H1 (cell line): ENCODE measurements at regions not wholly inside any gene's neighbourhood (a gene's known extent, or its start where the extent isn't known, plus 50 kb on each side); places are given as distances from the start of the nearest gene placed in this dataset.

Source experiments
- CTCF ChIA-PET: fragments of 300-600 bp; sonication (Branson Sonifier 250); formaldehyde crosslinking; loops from one replicate; lab custom pipeline; 2021; ENCODE audit not compliant: partially characterized antibody; lab: Charles Lee
- POLR2A ChIA-PET: fragments of 300-600 bp; sonication (Branson Sonifier 250); formaldehyde crosslinking; loops from one replicate; lab custom pipeline; 2021; ENCODE audit warnings: inconsistent platforms; ENCODE audit not compliant: partially characterized antibody; lab: Charles Lee
- DNase-seq, 2 experiments: peaks; one replicate each; pipeline versions ENCODE4 v3.0.0 to v3.0.0-alpha.2; 2010 to 2022; ENCODE audit warnings: low spot score in 2 of 2, low read depth in 1 of 2, mixed read lengths in 1 of 2
- FAIRE-seq: peaks from 2 replicates; lab custom pipeline; 2011; peaks lifted over from hg19 to GRCh38; lab: Jason Lieb, UNC
- H2AFZ ChIP-seq: 2 replicates; pipeline ENCODE4 v1.8.1; 2012; ENCODE audit warnings: low read length, inconsistent platforms
- H2AK5ac ChIP-seq: 2 replicates; pipeline ENCODE4 v1.6.1; 2013; ENCODE audit warnings: low read depth, low read length
- H2BK120ac ChIP-seq: replicated peaks from 2 replicates; pipeline ENCODE3; 2013; ENCODE audit warnings: low read depth, low read length, inconsistent platforms
- H2BK12ac ChIP-seq: 2 replicates; pipeline ENCODE4 v1.6.1; 2013; ENCODE audit warnings: low read depth, low read length
- H2BK15ac ChIP-seq: 2 replicates; pipeline ENCODE4 v1.6.1; 2013; ENCODE audit warnings: low read length
- H2BK20ac ChIP-seq: 2 replicates; pipeline ENCODE4 v1.6.1; 2013; ENCODE audit warnings: low read length
- H2BK5ac ChIP-seq: 2 replicates; pipeline ENCODE4 v1.6.1; 2013; ENCODE audit warnings: low read depth, low read length
- H3K14ac ChIP-seq: 2 replicates; pipeline ENCODE4 v1.6.1; 2013; ENCODE audit warnings: inconsistent platforms; ENCODE audit not compliant: insufficient read length
- H3K18ac ChIP-seq: 2 replicates; pipeline ENCODE4 v1.6.1; 2013; ENCODE audit warnings: low read length; ENCODE audit errors: extremely low read depth
- H3K23ac ChIP-seq: 2 replicates; pipeline ENCODE4 v1.6.1; 2013; ENCODE audit warnings: inconsistent platforms; ENCODE audit not compliant: insufficient read length
- H3K23me2 ChIP-seq: 2 replicates; pipeline ENCODE4 v1.6.1; 2013; ENCODE audit warnings: low read depth, low read length
- H3K27ac ChIP-seq: 2 replicates; pipeline ENCODE4 v1.6.1; 2011; ENCODE audit warnings: low read depth, low read length, inconsistent platforms
- H3K27me3 ChIP-seq, 4 experiments: replicated peaks in 1 of 4; 1 replicate in 1 of 4; 2 replicates in 3 of 4; pipeline versions ENCODE4 v1.6.1 to v1.8.1; 2011 to 2013; ENCODE audit warnings: low read length in 3 of 4, mild to moderate bottlenecking in 3 of 4, inconsistent platforms in 2 of 4, mixed read lengths in 2 of 4, moderate library complexity in 1 of 4; ENCODE audit not compliant: control insufficient read depth in 3 of 4, insufficient read depth in 3 of 4; ENCODE audit errors: extremely low read depth in 1 of 4
- H3K36me3 ChIP-seq, 4 experiments: 2 replicates each; pipeline versions ENCODE4 v1.6.1 to v1.8.1; 2011 to 2013; ENCODE audit warnings: mild to moderate bottlenecking in 4 of 4, low read length in 3 of 4, moderate library complexity in 2 of 4, control low read depth in 1 of 4, inconsistent platforms in 1 of 4; ENCODE audit not compliant: insufficient read depth in 4 of 4, control insufficient read depth in 2 of 4
- H3K4ac ChIP-seq: replicated peaks from 2 replicates; pipeline ENCODE3; 2013; ENCODE audit warnings: low read length, low read depth, mixed read lengths, inconsistent platforms; ENCODE audit not compliant: insufficient read length
- H3K4me1 ChIP-seq, 4 experiments: replicated peaks in 1 of 4; 1 replicate in 1 of 4; 2 replicates in 3 of 4; pipeline versions ENCODE4 v1.6.1 to v1.8.1; 2011 to 2013; ENCODE audit warnings: low read length in 3 of 4, inconsistent platforms in 2 of 4, mixed read lengths in 1 of 4; ENCODE audit not compliant: insufficient read depth in 4 of 4, control insufficient read depth in 3 of 4
- H3K4me2 ChIP-seq, 2 experiments: 2 replicates each; pipeline versions ENCODE4 v1.6.1 to v1.8.1; 2011 to 2013; ENCODE audit warnings: low read depth in 2 of 2, low read length in 2 of 2, control low read depth in 1 of 2, inconsistent platforms in 1 of 2, mild to moderate bottlenecking in 1 of 2; ENCODE audit not compliant: insufficient read depth in 1 of 2
- H3K4me3 ChIP-seq, 4 experiments: fragments of 200-600, 300-600 bp in 1 of 4; sonication (generic), shearing (Covaris generic), sonication (Bioruptor Twin) in 1 of 4; 2 replicates each; pipeline versions ENCODE4 v1.5.1 to v1.8.1; 2011 to 2016; ENCODE audit warnings: low read length in 4 of 4, low read depth in 3 of 4, control low read depth in 2 of 4, inconsistent platforms in 2 of 4, mild to moderate bottlenecking in 2 of 4, mixed read lengths in 1 of 4, moderate library complexity in 1 of 4; ENCODE audit not compliant: insufficient read depth in 2 of 4; ENCODE audit errors: extremely low read depth in 1 of 4
- H3K56ac ChIP-seq: replicated peaks from 2 replicates; pipeline ENCODE3; 2013; ENCODE audit warnings: low read depth, mild to moderate bottlenecking, mixed read lengths, low read length, inconsistent platforms; ENCODE audit not compliant: insufficient read length
- H3K79me1 ChIP-seq: 2 replicates; pipeline ENCODE4 v1.6.1; 2013; ENCODE audit warnings: low read depth, low read length, control low read depth
- H3K79me2 ChIP-seq, 2 experiments: 2 replicates each; pipeline versions ENCODE4 v1.6.1 to v1.8.1; 2012 to 2013; ENCODE audit warnings: low read length in 2 of 2, mild to moderate bottlenecking in 2 of 2, inconsistent platforms in 1 of 2; ENCODE audit not compliant: insufficient read depth in 2 of 2, control insufficient read depth in 1 of 2
- H3K9ac ChIP-seq, 4 experiments: replicated peaks in 1 of 4; 1 replicate in 1 of 4; 2 replicates in 3 of 4; pipeline versions ENCODE4 v1.6.1 to v1.8.1; 2011 to 2013; ENCODE audit warnings: low read depth in 3 of 4, low read length in 3 of 4, control low read depth in 2 of 4, mild to moderate bottlenecking in 2 of 4, moderate library complexity in 2 of 4, inconsistent platforms in 1 of 4; ENCODE audit errors: extremely low read depth in 1 of 4
- H3K9me3 ChIP-seq, 2 experiments: 2 replicates each; pipeline versions ENCODE4 v1.6.1 to v1.8.1; 2012 to 2013; ENCODE audit warnings: mild to moderate bottlenecking in 2 of 2, moderate library complexity in 2 of 2, control low read depth in 1 of 2, inconsistent platforms in 1 of 2, low read depth in 1 of 2, low read length in 1 of 2, mixed read lengths in 1 of 2; ENCODE audit not compliant: insufficient read depth in 2 of 2
- H4K20me1 ChIP-seq, 2 experiments: replicated peaks in 1 of 2; 2 replicates each; pipeline versions ENCODE3 to v1.8.1; 2011 to 2013; ENCODE audit warnings: inconsistent platforms in 2 of 2, low read length in 2 of 2, mild to moderate bottlenecking in 1 of 2; ENCODE audit not compliant: insufficient read depth in 2 of 2, control insufficient read depth in 1 of 2
- H4K5ac ChIP-seq: 2 replicates; pipeline ENCODE4 v1.6.1; 2013; ENCODE audit warnings: low read length, low read depth, mixed read lengths, inconsistent platforms; ENCODE audit not compliant: insufficient read length
- H4K8ac ChIP-seq: 2 replicates; pipeline ENCODE4 v1.8.0; 2013; ENCODE audit warnings: mild to moderate bottlenecking, moderate library complexity, low read length, inconsistent platforms; ENCODE audit not compliant: insufficient read depth; ENCODE audit errors: extremely low read depth
- H4K91ac ChIP-seq: replicated peaks from 2 replicates; pipeline ENCODE3; 2013; ENCODE audit warnings: low read length, mixed read lengths, inconsistent platforms; ENCODE audit not compliant: insufficient read length
- HDAC2 ChIP-seq, 2 experiments: fragments of 300-600 bp in 1 of 2; sonication (generic) in 1 of 2; IDR thresholded peaks; 2 replicates each; pipeline ENCODE4 v1.6.1; 2011 to 2012; ENCODE audit warnings: low read depth in 2 of 2, low read length in 2 of 2, mild to moderate bottlenecking in 2 of 2, moderate library complexity in 2 of 2, borderline replicate concordance in 1 of 2, inconsistent platforms in 1 of 2
- JUN ChIP-seq: IDR thresholded peaks from 2 replicates; pipeline ENCODE4 v1.6.1; 2011; ENCODE audit warnings: low read depth, mild to moderate bottlenecking, improper control_type of control experiment, low read length
- JUND ChIP-seq: IDR thresholded peaks from 2 replicates; pipeline ENCODE4 v1.6.1; 2011; ENCODE audit warnings: mild to moderate bottlenecking, improper control_type of control experiment, low read length
- POLR2AphosphoS5 ChIP-seq: IDR thresholded peaks from 2 replicates; pipeline ENCODE4 v1.6.1; 2011; ENCODE audit warnings: low read depth, low read length
- SP2 ChIP-seq: IDR thresholded peaks from 2 replicates; pipeline ENCODE4 v1.6.1; 2012; ENCODE audit warnings: mild to moderate bottlenecking, low read length, inconsistent platforms
- WGBS, 2 experiments: shearing (Covaris generic) in 1 of 2; methylation state at CpG; one replicate each; pipeline versions ENCODE4 v1.1.6 to v1.1.7; 2013 to 2015; ENCODE audit warnings: low lambda C conversion rate in 2 of 2, mixed read lengths in 2 of 2, inconsistent platforms in 1 of 2, low coverage in 1 of 2, missing lambda C conversion rate in 1 of 2; ENCODE audit not compliant: insufficient replicate concordance in 2 of 2, insufficient coverage in 1 of 2, insufficient read length in 1 of 2; ENCODE audit errors: extremely low coverage in 1 of 2, missing lambda C conversion rate in 1 of 2; 5-methylcytosine and 5-hydroxymethylcytosine counted together

DNA sequence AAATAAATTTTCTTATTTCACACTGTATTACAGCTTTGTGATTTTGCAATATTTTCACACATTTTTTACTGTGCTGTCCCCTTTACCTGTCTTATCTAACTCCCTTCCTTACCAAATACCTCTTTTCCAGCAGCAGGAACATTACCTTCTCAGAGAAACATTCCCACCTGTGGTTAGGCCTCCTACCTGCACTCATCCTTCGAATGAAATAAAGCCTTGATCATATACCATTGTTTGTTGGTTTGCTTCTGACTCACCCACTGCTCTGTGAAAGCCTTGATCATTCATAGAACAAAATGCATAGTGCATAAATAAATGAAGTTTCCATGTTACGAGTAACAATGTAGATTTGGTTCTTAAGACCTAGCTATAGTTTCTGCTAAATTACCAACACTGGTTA is 256.3 kb downstream of the ARL4A start:
- no peak overlapping the region for H2BK5ac ChIP-seq
- no peak overlapping the region for H3K18ac ChIP-seq
- no peaks in the 10 kb centered on the region for H3K36me3 ChIP-seq
- WGBS, 2 experiments, result 51% methylated on average over 2 of the region's 2 CpGs; no CpG with 5 or more reads in 1 of the 2 experiments
- no peak overlapping the region for H2BK120ac ChIP-seq
- no peak overlapping the region for H2BK15ac ChIP-seq
- no peak overlapping the region for H3K56ac ChIP-seq
- no peaks in the 10 kb centered on the region for H3K27me3 ChIP-seq
- H4K20me1 ChIP-seq, result no peaks in the 10 kb centered on the region
- H4K5ac ChIP-seq, result no peak overlapping the region
- no peaks in the 10 kb centered on the region for H3K4me1 ChIP-seq
- no peak for TF ChIP-seq POLR2AphosphoS5
- TF ChIP-seq JUND, result peak; percentile 76
- peak; percentile 49; the same call in 1 of the 2 replicates for TF ChIP-seq JUN
- TF ChIP-seq HDAC2 (IDR thresholded peaks at IDR 0.05; ENCODE audit: borderline replicate concordance in 1 of 2, low read depth in 2 of 2, low read length in 2 of 2), result peak in 1 of 2 experiments; percentile 24; a peak in 1 of 4 replicates
- TF ChIP-seq SP2, result no peak
- H3K79me2 ChIP-seq, result no peaks in the 10 kb centered on the region
- no peak overlapping the region for H3K4me2 ChIP-seq
- ChIA-PET CTCF (interaction anchor here (1.3 kb wide), 1 partner anchor 258 kb away, joined by 4 read pairs; no protein-coding TSS in a partner anchor), POLR2A (no interaction called here)
- no peak overlapping the region for H4K91ac ChIP-seq
- DNase-seq (no peak), FAIRE-seq (no peak)
- H3K23ac ChIP-seq, result no peak overlapping the region
- no peak overlapping the region for H3K14ac ChIP-seq
- no peak overlapping the region for H2BK12ac ChIP-seq
- no peak overlapping the region for H2BK20ac ChIP-seq
- no peak overlapping the region for H3K4ac ChIP-seq
- no peak overlapping the region for H2AK5ac ChIP-seq
- no peaks in the 10 kb centered on the region for H3K23me2 ChIP-seq
- H3K4me3 ChIP-seq, result no peak overlapping the region
- H3K9ac ChIP-seq, result no peak overlapping the region
- no peak overlapping the region for H3K27ac ChIP-seq
- H3K79me1 ChIP-seq, result no peaks in the 10 kb centered on the region
- H4K8ac ChIP-seq, result no peak overlapping the region
- no peak overlapping the region for H2AFZ ChIP-seq
- peaks cover 14 to 16% of the 10 kb centered on the region in 2 experiments for H3K9me3 ChIP-seq
